ENCODE measurements at regions not wholly inside any gene's neighbourhood (a gene's known extent, or its start where the extent isn't known, plus 50 kb on each side); places are given as distances from the start of the nearest gene placed in this dataset.

- DNase-seq (ENCODE audit: low read depth) = no peak
- TF ChIP-seq, protein P1, sequence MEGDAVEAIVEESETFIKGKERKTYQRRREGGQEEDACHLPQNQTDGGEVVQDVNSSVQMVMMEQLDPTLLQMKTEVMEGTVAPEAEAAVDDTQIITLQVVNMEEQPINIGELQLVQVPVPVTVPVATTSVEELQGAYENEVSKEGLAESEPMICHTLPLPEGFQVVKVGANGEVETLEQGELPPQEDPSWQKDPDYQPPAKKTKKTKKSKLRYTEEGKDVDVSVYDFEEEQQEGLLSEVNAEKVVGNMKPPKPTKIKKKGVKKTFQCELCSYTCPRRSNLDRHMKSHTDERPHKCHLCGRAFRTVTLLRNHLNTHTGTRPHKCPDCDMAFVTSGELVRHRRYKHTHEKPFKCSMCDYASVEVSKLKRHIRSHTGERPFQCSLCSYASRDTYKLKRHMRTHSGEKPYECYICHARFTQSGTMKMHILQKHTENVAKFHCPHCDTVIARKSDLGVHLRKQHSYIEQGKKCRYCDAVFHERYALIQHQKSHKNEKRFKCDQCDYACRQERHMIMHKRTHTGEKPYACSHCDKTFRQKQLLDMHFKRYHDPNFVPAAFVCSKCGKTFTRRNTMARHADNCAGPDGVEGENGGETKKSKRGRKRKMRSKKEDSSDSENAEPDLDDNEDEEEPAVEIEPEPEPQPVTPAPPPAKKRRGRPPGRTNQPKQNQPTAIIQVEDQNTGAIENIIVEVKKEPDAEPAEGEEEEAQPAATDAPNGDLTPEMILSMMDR (IDR thresholded peaks at IDR 0.05; ENCODE audit: insufficient read depth, low read length, poor library complexity, severe bottlenecking) = no peak
- no peaks in the 10 kb centered on the region for H3K27me3 ChIP-seq (ENCODE audit: control insufficient read depth, insufficient read depth, low read length)
- no peak overlapping the region for H3K4me3 ChIP-seq (ENCODE audit: low read depth, low read length)
- no peaks in the 10 kb centered on the region for H3K36me3 ChIP-seq (ENCODE audit: control insufficient read depth, insufficient read depth, low read length)
Measured at GRCh38 chr5:60340965-60341471, 358.9 kb downstream of the DEPDC1B start.

- Histone ChIP-seq H3K36me3 (ENCODE audit: control insufficient read depth, insufficient read depth, low read length) (no peaks in the 10 kb centered on the region), H3K27me3 (ENCODE audit: control insufficient read depth, insufficient read depth, low read length) (no peaks in the 10 kb centered on the region), H3K4me3 (ENCODE audit: low read depth, low read length) (no peak overlapping the region)
- no peak for DNase-seq (ENCODE audit: low read depth)
- TF ChIP-seq, protein P1 (IDR thresholded peaks at IDR 0.05; ENCODE audit: insufficient read depth, low read length, poor library complexity, severe bottlenecking) = no peak
Measured at GRCh38 chr5:60340326-60340725, 359.6 kb downstream of the DEPDC1B start.

DNA sequence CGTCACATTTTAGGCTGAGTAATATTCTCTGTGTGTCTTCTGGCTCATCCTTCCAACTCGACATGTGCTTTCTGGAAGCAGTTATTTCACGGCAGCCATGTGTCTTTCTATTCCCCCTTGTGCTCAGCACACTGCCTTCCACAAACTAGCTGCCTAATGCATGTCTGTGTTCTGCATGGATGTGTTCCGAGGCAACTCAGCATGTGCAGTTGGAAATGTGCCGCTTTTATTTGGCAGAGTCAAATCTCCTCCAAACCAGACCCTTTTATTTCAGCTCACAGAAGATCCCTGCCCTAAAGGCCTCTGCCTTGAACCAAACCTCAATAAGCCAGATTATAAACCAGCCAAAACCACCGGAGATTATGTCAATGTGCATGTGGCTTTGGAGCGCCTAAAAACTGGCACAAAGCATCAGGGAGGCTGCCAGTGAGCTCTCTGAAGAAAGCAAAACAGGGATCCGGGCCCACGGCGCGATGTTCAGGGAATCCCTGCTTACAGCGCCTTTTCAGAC lies 360.2 kb downstream of the DEPDC1B start:
- TF ChIP-seq, protein P1 (IDR thresholded peaks at IDR 0.05; ENCODE audit: insufficient read depth, low read length, poor library complexity, severe bottlenecking) = no peak
- Histone ChIP-seq H3K36me3 (ENCODE audit: control insufficient read depth, insufficient read depth, low read length) (no peaks in the 10 kb centered on the region), H3K4me3 (ENCODE audit: low read depth, low read length) (no peak overlapping the region), H3K27me3 (ENCODE audit: control insufficient read depth, insufficient read depth, low read length) (no peaks in the 10 kb centered on the region)
- DNase-seq (ENCODE audit: low read depth) = no peak

- no peaks in the 10 kb centered on the region for H3K27me3 ChIP-seq (ENCODE audit: control insufficient read depth, insufficient read depth, low read length)
- no peaks in the 10 kb centered on the region for H3K36me3 ChIP-seq (ENCODE audit: control insufficient read depth, insufficient read depth, low read length)
- DNase-seq (ENCODE audit: low read depth) = no peak
- TF ChIP-seq, protein P1 (IDR thresholded peaks at IDR 0.05; ENCODE audit: insufficient read depth, low read length, poor library complexity, severe bottlenecking) = no peak
- no peak overlapping the region for H3K4me3 ChIP-seq (ENCODE audit: low read depth, low read length)
Measured at GRCh38 chr5:60338846-60339245, 361.1 kb downstream of the DEPDC1B start.

DNA sequence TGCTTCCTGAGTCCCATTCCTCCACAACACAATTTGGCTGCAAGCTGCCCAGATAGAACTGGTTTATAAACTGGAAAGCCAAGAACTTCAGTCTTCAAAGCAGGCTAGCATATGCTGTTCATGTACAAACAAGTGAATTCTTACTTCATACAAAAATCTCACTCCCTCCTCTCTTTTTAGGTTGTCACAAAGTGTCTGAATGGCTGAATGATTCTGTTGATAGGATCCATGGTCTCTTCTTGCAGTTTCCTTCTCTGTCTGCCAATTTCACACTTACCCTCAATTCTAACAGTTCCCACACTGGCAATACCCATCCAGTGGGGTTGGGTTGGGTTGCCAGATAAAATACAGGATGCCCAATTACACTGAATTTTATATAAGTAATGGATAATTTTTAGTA lies 363.5 kb downstream of the DEPDC1B start:
- H3K36me3 ChIP-seq (ENCODE audit: control insufficient read depth, insufficient read depth, low read length) = no peaks in the 10 kb centered on the region
- no peaks in the 10 kb centered on the region for H3K27me3 ChIP-seq (ENCODE audit: control insufficient read depth, insufficient read depth, low read length)
- TF ChIP-seq, protein P1 (IDR thresholded peaks at IDR 0.05; ENCODE audit: insufficient read depth, low read length, poor library complexity, severe bottlenecking) = no peak
- H3K4me3 ChIP-seq (ENCODE audit: low read depth, low read length) = no peak overlapping the region
- DNase-seq (ENCODE audit: low read depth) = no peak

- TF ChIP-seq, protein P1 (IDR thresholded peaks at IDR 0.05; ENCODE audit: insufficient read depth, low read length, poor library complexity, severe bottlenecking) = no peak
Measured at GRCh38 chr5:60335913-60336312, 364.1 kb downstream of the DEPDC1B start.

More at GRCh38 chr5:60335913-60336312, 364.1 kb downstream of the DEPDC1B start:
- Histone ChIP-seq H3K27me3 (ENCODE audit: control insufficient read depth, insufficient read depth, low read length) (no peaks in the 10 kb centered on the region), H3K4me3 (ENCODE audit: low read depth, low read length) (no peak overlapping the region), H3K36me3 (ENCODE audit: control insufficient read depth, insufficient read depth, low read length) (no peaks in the 10 kb centered on the region)
- DNase-seq (ENCODE audit: low read depth) = no peak

Measured in kidney epithelial cell (primary cell).